Astrocyte (in vitro differentiated cells and primary cell): ENCODE measurements at regions not wholly inside any gene's neighbourhood (a gene's known extent, or its start where the extent isn't known, plus 50 kb on each side); places are given as distances from the start of the nearest gene placed in this dataset.

Experiments used
- CTCF ChIP-seq: IDR thresholded peaks from 2 replicates; pipeline ENCODE4 v1.5.1; 2011; ENCODE audit warnings: low read depth, mild to moderate bottlenecking, inconsistent platforms, low read length, moderate library complexity; ENCODE audit not compliant: insufficient read depth
- EZH2 ChIP-seq: IDR thresholded peaks from 2 replicates; pipeline ENCODE4 v1.6.1; 2012; ENCODE audit warnings: mild to moderate bottlenecking, low read length, inconsistent platforms; ENCODE audit not compliant: insufficient read depth

- TF ChIP-seq CTCF (no peak), EZH2 (no peak)
Measured at GRCh38 chr6:2549834-2550233, 200.9 kb downstream of the MYLK4 start.
